SH-SY5Y (cell line): ENCODE measurements at regions not wholly inside any gene's neighbourhood (a gene's known extent, or its start where the extent isn't known, plus 50 kb on each side); places are given as distances from the start of the nearest gene placed in this dataset.

Source experiments
- GATA2 ChIP-seq: IDR thresholded peaks from 2 replicates; pipeline ENCODE4 v1.6.1; 2011; ENCODE audit warnings: mild to moderate bottlenecking, low read depth, low read length
- GATA3 ChIP-seq: IDR thresholded peaks from 2 replicates; pipeline ENCODE4 v1.6.1; 2011; ENCODE audit warnings: low read depth, mild to moderate bottlenecking, low read length, moderate library complexity

DNA sequence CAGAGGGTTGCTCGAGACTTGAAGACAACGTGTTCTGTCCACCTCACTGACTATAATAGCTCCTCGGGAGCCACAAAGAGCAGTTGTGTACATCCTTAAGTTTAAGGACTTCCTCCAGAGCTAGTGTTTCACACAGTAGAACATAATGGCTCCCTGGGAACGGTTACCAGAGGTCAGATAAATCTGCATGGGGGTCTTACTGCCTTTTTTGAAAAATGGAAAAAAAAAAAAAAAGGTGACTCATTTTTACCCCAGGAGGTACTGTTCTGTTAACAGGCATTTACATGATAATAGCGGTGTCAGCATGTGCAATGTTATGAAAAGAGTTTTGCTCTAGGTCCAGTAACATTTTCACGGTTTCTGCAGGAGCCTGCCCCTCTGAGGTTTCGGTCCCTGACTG is 498.9 kb upstream of the WWC1 start:
- TF ChIP-seq GATA3: no peak
- TF ChIP-seq GATA2: no peak

DNA sequence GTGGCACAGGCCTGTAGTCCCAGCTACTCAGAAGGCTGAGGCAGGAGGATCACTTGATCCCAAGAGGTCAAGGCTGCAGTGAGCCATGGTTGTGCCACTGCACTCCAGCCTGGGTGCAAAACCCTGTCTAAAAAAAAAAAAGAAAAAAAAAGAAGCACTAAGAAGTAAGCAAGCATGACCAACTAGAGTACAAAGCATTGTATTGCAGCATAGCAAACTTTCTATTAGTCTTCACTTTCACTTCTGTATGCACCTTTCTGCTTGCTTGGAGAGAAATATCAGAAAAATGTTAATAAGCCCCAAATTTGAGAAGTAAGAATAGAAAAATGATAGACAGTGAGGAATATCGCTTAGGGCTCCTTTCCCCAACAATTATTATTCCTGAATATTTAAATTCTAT is 497.7 kb upstream of the WWC1 start:
- TF ChIP-seq GATA3 (no peak), GATA2 (no peak)

GRCh38 chr5:167794121-167794520 is 497.3 kb upstream of the WWC1 start:
- TF ChIP-seq GATA2: no peak
- TF ChIP-seq GATA3: no peak

DNA sequence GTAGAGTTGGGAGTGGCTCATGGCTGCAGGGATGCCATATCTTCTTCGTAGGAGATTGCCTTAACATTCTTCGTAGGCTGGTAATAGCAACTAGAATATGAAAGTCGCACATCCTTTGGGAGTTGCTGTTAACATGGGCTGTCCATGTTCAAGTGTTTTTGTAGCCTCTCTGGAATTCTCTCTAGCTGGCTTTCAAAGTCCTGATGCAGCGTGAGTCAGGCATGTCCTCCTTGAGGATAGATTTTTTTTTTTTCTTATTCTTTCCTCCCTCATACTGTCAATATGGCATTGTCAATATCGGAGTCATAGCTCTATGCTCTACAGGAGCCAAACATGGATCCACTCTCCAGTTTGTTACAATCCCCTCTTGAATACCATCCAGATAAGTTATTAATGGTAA is 494.8 kb upstream of the WWC1 start:
- TF ChIP-seq GATA2: no peak
- TF ChIP-seq GATA3: no peak

DNA sequence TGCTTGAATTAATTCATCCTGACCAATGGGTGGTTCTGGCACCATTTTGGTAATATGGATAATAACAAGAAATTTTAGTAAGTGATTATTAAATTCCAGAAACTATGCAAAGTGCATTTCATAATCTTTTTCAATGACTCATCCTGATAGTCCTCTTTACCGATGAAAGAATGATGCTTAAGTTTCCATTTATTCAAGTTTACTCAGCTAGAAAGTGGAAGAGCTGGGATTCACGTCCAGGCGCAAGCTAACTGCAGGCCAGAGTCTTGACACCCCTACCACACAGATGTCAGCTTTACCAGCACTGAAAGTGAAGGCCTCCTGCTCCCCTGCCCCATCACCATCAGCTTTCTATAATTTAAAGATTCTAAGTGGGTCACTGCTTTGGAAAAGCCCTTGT is 493.5 kb upstream of the WWC1 start:
- no peak for TF ChIP-seq GATA2
- no peak for TF ChIP-seq GATA3

GRCh38 chr5:167798448-167798847 is 493.0 kb upstream of the WWC1 start:
- TF ChIP-seq GATA2: no peak
- TF ChIP-seq GATA3: no peak

GRCh38 chr5:167800427-167800826 is 491.0 kb upstream of the WWC1 start:
- TF ChIP-seq GATA3 (no peak), GATA2 (no peak)

DNA sequence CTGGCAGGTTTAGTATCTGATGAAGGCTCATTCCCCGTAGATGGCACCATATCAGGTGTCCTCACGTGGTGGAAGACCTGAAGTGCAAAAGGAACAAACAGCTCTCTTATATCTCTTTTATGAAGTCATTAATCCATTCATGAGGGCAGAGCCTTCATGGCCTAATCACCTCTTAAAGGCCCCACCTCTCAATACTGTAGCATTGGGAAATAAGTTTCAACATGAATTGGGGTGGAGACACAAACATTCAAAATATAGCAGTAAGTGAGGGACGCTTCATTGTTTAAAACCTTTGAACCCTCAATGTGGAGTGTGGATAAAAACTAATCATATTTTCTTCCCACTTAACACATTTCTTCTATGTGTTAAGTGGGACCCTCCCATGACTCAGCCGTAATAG is 489.4 kb upstream of the WWC1 start:
- TF ChIP-seq GATA3: no peak
- no peak for TF ChIP-seq GATA2

DNA sequence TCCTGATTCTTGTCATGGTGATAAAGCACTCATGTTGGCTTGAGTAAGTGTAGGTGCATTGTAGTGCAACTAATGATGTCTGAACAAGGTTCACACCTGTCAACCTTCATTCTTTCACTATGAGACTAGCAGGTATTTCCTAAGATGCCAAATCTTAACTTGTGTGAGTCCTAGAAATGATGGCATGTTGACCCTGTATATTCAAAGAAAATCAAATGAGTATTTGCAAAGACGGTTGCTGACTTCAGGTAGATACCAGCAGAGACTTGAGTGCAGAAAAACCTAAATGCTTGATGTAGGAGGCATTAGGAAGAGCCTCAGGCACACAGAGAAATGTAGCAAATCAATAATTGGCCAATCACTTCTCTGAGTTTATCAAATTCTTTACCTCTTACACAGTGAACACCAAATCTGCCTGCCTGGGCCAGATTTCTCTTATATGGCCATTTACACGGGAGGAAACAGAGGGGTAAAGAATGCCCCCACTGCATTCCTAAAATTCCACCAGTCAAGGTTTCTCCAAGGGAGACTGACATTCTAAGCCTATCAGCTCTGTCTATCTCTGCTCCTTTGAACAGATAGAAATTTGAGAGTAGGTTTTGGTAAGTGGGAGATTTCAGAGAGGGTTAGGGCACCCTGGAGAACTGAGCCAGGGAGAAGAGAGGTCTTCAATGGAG is 488.6 kb upstream of the WWC1 start:
- TF ChIP-seq GATA3 (no peak), GATA2 (no peak)

DNA sequence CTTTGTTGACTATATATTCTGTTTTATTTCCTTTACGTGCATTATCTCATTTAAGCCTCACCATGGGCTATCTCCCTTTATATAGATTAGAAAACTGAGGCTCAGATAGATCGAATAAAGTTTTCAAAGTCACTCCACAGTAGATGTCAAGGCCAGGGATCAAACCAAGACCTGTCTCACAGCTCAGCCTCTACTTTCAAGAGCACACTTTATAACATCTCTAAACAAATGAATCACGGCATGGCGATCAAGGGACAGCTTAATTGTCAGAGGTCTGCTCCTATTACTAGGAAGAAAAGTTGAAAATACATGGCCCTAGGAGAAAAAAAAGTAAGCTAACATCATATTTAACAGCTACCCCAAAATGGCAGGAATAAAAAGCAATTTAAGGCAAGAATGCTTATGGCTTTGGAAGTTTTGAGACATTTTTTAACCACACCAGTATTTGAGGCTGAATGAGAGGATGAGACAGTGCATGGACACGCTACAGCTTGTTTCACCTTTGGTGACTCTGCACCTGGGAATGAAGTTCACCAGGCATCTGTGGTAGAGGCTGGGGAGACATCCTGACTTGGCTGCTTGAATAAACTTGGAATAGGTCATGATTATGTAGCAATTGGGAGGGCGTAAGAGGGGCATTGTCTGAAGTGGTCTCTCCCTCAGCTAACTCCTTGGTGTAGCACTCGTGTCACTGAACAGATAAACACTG is 486.8 kb upstream of the WWC1 start:
- TF ChIP-seq GATA2: no peak
- TF ChIP-seq GATA3: no peak

DNA sequence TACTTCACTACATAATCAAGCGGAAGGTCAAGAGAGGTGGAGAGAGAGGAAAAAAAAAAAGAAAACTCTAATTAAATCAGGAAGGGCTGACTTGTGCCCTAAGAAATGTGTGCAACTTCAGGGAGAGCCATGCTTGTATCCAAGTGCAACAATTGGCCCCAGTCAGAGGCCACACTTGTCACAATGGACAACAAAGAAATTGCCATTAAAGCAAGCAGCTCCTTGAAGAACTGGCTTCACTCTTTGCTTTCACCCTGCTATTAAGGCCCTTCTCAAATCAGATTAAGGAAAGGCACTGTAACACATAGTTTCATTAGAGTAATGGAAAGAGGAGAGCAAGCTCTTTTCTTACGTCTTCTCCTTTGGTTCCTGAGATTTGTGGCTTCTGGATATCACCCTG is 480.9 kb upstream of the WWC1 start:
- no peak for TF ChIP-seq GATA2
- no peak for TF ChIP-seq GATA3

GRCh38 chr5:167812871-167813270 is 478.6 kb upstream of the WWC1 start:
- TF ChIP-seq GATA3 (no peak), GATA2 (no peak)

- TF ChIP-seq GATA3 (no peak), GATA2 (no peak)
Observed at GRCh38 chr5:167813389-167813788, 478.1 kb upstream of the WWC1 start.

- TF ChIP-seq GATA3 (no peak), GATA2 (no peak)
Observed at GRCh38 chr5:167814040-167814439, 477.4 kb upstream of the WWC1 start.

DNA sequence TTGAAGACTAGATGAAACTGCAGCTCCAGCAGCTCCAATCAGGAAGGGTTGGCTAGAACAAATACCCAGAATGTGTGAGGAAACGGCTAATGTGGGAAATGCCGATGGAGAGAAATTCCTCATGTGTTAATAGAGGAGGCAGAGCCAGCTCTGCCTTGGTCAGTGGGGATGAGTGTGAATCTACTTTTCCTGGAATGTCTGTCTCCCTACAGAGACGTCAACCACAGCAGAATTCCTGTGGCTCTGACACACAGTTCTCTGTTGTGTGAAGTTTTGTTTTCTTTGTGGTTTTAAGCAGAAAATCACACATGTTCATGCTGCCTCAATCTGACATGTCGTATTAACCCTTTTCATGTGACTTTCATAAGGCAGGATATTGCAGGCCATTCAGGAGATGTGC is 476.6 kb upstream of the WWC1 start:
- TF ChIP-seq GATA3: no peak
- no peak for TF ChIP-seq GATA2
